HepG2 (cell line): ENCODE measurements at regions not wholly inside any gene's neighbourhood (a gene's known extent, or its start where the extent isn't known, plus 50 kb on each side); places are given as distances from the start of the nearest gene placed in this dataset.

Experiments
- ATAC-seq: fragments of 200-7000 bp; cut with Tn5 transposase; 3 replicates; pipeline ENCODE4 v1.9.1; 2020; ENCODE audit warnings: mild to moderate bottlenecking, moderate library complexity
- BruUV-seq: library from RNA; stranded (reverse); fragments of 400-500 nt; replicated peaks from 2 replicates; lab custom pipeline; 2021; lab: Mats Ljungman, UMichigan
- CTCF ChIA-PET: fragments of 300-600 bp; formaldehyde crosslinking; extraction: SDS; loops from one replicate; lab custom pipeline; 2021; ENCODE audit warnings: low total read pairs, inconsistent platforms, low intra/inter-chr PET ratio; lab: Yijun Ruan, JAX
- POLR2A ChIA-PET: fragments of 350-600 bp; sonication (Branson Sonifier 250); formaldehyde crosslinking; loops from one replicate; lab custom pipeline; 2020; ENCODE audit warnings: antibody characterized with exemption, inconsistent platforms; lab: Yijun Ruan, JAX
- DNase-seq: peaks from one replicate; pipeline ENCODE4 v3.0.0-alpha.2; 2015; ENCODE audit warnings: low spot score
- FAIRE-seq: peaks from 3 replicates; lab custom pipeline; 2011; peaks lifted over from hg19 to GRCh38; lab: Jason Lieb, UNC
- H2AFZ ChIP-seq: one replicate; pipeline ENCODE4 v1.6.1; 2011; ENCODE audit warnings: low read length, inconsistent platforms
- H3K27ac ChIP-seq: fragments of 300-600 bp; 3 replicates; pipeline ENCODE4 v1.8.0; 2011; ENCODE audit warnings: mixed run types, mild to moderate bottlenecking, mixed read lengths, low read length, inconsistent platforms; ENCODE audit not compliant: insufficient read depth; ENCODE audit errors: extremely low read length
- H3K27me3 ChIP-seq, 2 experiments: fragments of 200-600 bp in 1 of 2; 2 replicates in 1 of 2; 3 replicates in 1 of 2; pipeline versions ENCODE4 v1.6.0 to v1.8.0; 2011; ENCODE audit warnings: low read length in 2 of 2, mild to moderate bottlenecking in 2 of 2, moderate library complexity in 2 of 2, inconsistent platforms in 1 of 2; ENCODE audit not compliant: insufficient read depth in 2 of 2, control insufficient read depth in 1 of 2
- H3K36me3 ChIP-seq, 2 experiments: fragments of 200-600 bp in 1 of 2; replicated peaks in 1 of 2; 2 replicates in 1 of 2; 3 replicates in 1 of 2; pipeline versions ENCODE4 v1.5.1 to v1.8.0; 2011; ENCODE audit warnings: low read length in 2 of 2, inconsistent platforms in 1 of 2; ENCODE audit not compliant: insufficient read depth in 2 of 2, control insufficient read depth in 1 of 2
- H3K4me1 ChIP-seq: 2 replicates; pipeline ENCODE4 v1.5.1; 2012; ENCODE audit warnings: low read length, inconsistent platforms; ENCODE audit not compliant: insufficient read depth
- H3K4me2 ChIP-seq: 2 replicates; pipeline ENCODE4 v1.6.0; 2011; ENCODE audit warnings: low read depth, low read length, inconsistent platforms
- H3K4me3 ChIP-seq, 3 experiments: fragments of 200-600 bp in 1 of 3; sonication (generic), shearing (Covaris generic) in 1 of 3; replicated peaks in 1 of 3; 2 replicates each; pipeline ENCODE4 v1.5.1; 2011 to 2016; ENCODE audit warnings: low read length in 3 of 3, inconsistent platforms in 2 of 3, low read depth in 2 of 3, mild to moderate bottlenecking in 2 of 3, control low read depth in 1 of 3, mixed read lengths in 1 of 3; ENCODE audit not compliant: insufficient read depth in 1 of 3
- H3K79me2 ChIP-seq: one replicate; pipeline ENCODE4 v1.6.1; 2011; ENCODE audit warnings: low read length, inconsistent platforms; ENCODE audit not compliant: insufficient read depth
- H3K9ac ChIP-seq: 2 replicates; pipeline ENCODE4 v1.6.0; 2011; ENCODE audit warnings: mild to moderate bottlenecking, low read depth, low read length, inconsistent platforms; ENCODE audit not compliant: insufficient read depth
- H3K9me3 ChIP-seq: 2 replicates; pipeline ENCODE4 v1.5.1; 2012; ENCODE audit warnings: mild to moderate bottlenecking, low read length
- H4K20me1 ChIP-seq: 2 replicates; pipeline ENCODE4 v1.6.0; 2011; ENCODE audit warnings: inconsistent platforms, mild to moderate bottlenecking, low read length, moderate library complexity; ENCODE audit not compliant: insufficient read depth
- AHDC1 ChIP-seq: sonication (generic); formaldehyde crosslinking; IDR thresholded peaks from 2 replicates; pipeline ENCODE4 v1.5.1; 2020; ENCODE audit warnings: mild to moderate bottlenecking, missing genetic modification reagents, borderline replicate concordance
- ARHGAP35 ChIP-seq: sonication (generic); formaldehyde crosslinking; IDR thresholded peaks from 2 replicates; pipeline ENCODE4 v1.9.0; 2022; ENCODE audit warnings: mild to moderate bottlenecking, inconsistent platforms, moderate library complexity, missing genetic modification reagents, borderline replicate concordance
- FOXA1 ChIP-seq, 2 experiments: fragments of 450-650 bp in 1 of 2; sonication (generic) in 1 of 2; formaldehyde crosslinking in 1 of 2; IDR thresholded peaks; 2 replicates each; pipeline versions ENCODE4 v1.4.0 to v1.6.1; 2016 to 2020; ENCODE audit warnings: missing genetic modification reagents in 1 of 2
- JUND ChIP-seq: sonication (generic); formaldehyde crosslinking; IDR thresholded peaks from 2 replicates; pipeline ENCODE4 v1.8.0; 2022; ENCODE audit warnings: mild to moderate bottlenecking, missing genetic modification reagents
- PRPF4 ChIP-seq: fragments of 200-400 bp; formaldehyde crosslinking; IDR thresholded peaks from 2 replicates; pipeline ENCODE4 v1.6.1; 2016; ENCODE audit warnings: low read length, low read depth; ENCODE audit not compliant: poor library complexity, severe bottlenecking
- RFX1 ChIP-seq: fragments of 450-650 bp; IDR thresholded peaks from 2 replicates; pipeline ENCODE4 v1.6.1; 2017
- SNAI1 ChIP-seq: sonication (generic); formaldehyde crosslinking; IDR thresholded peaks from 2 replicates; pipeline ENCODE4 v1.5.0; 2020; ENCODE audit warnings: mild to moderate bottlenecking, missing genetic modification reagents, borderline replicate concordance
- SP140L ChIP-seq: sonication (generic); formaldehyde crosslinking; IDR thresholded peaks from 2 replicates; pipeline ENCODE4 v1.4.0; 2020; ENCODE audit warnings: missing genetic modification reagents, borderline replicate concordance
- YY1 ChIP-seq: IDR thresholded peaks from 2 replicates; pipeline ENCODE4 v1.6.1; 2011; ENCODE audit warnings: low read length, low read depth, moderate library complexity, mild to moderate bottlenecking; ENCODE audit not compliant: insufficient read depth, insufficient replicate concordance
- ZNF180 ChIP-seq: sonication (generic); formaldehyde crosslinking; IDR thresholded peaks from 2 replicates; pipeline ENCODE4 v1.4.0; 2020; ENCODE audit warnings: low read depth, missing genetic modification reagents, borderline replicate concordance
- ZNF333 ChIP-seq: sonication (generic); formaldehyde crosslinking; IDR thresholded peaks from 2 replicates; pipeline ENCODE4 v1.4.0; 2020; ENCODE audit warnings: mild to moderate bottlenecking, missing genetic modification reagents, borderline replicate concordance
- ZNF451 ChIP-seq: sonication (generic); formaldehyde crosslinking; IDR thresholded peaks from 2 replicates; pipeline ENCODE4 v1.5.0; 2020; ENCODE audit warnings: mild to moderate bottlenecking, missing genetic modification reagents
- ZNF563 ChIP-seq: sonication (generic); formaldehyde crosslinking; IDR thresholded peaks from 2 replicates; pipeline ENCODE4 v1.8.0; 2022; ENCODE audit warnings: mild to moderate bottlenecking, moderate library complexity, missing genetic modification reagents
- ZNF775 ChIP-seq: sonication (generic); formaldehyde crosslinking; IDR thresholded peaks from 2 replicates; pipeline ENCODE4 v1.4.0; 2020; ENCODE audit warnings: missing genetic modification reagents, mild to moderate bottlenecking, moderate library complexity, borderline replicate concordance
- ZNF879 ChIP-seq: sonication (generic); formaldehyde crosslinking; IDR thresholded peaks from 2 replicates; pipeline ENCODE4 v1.8.1; 2023; ENCODE audit warnings: missing genetic modification reagents
- WGBS: methylation state at CpG from one replicate; pipeline ENCODE4 v1.1.6; 2017; ENCODE audit warnings: low lambda C conversion rate; 5-methylcytosine and 5-hydroxymethylcytosine counted together
- in situ Hi-C: cut with HindIII; loops from 2 replicates; pipeline ENCODE4 v1.10.0; 2017; ENCODE audit warnings: low pct_unique_long_range_greater_than_20kb; ENCODE audit not compliant: extremely low pct_ligation_motif_present
- intact Hi-C: fragments of 100-400 bp; cut with micrococcal nuclease; formaldehyde crosslinking; loops from one replicate; pipeline ENCODE4 v1.10.0; 2022; ENCODE audit not compliant: unreplicated experiment

- Histone ChIP-seq H3K4me2 (no peak overlapping the region), H3K36me3 (no peaks in the 10 kb centered on the region), H3K4me1 (no peaks in the 10 kb centered on the region), H3K27ac (no peak overlapping the region), H3K4me3 (no peak overlapping the region), H3K9me3 (peaks cover 4% of the 10 kb centered on the region; the same call in 1 of the 2 replicates), H3K27me3 (no peaks in the 10 kb centered on the region), H2AFZ (no peak overlapping the region), H4K20me1 (no peaks in the 10 kb centered on the region), H3K79me2 (no peaks in the 10 kb centered on the region), H3K9ac (no peak overlapping the region)
- WGBS: 16% methylated on average over 10 of the region's 10 CpGs
- in situ Hi-C loops (no loop called here), intact Hi-C loops (no loop called here)
- DNase-seq (no peak), FAIRE-seq (no peak), ATAC-seq (no peak)
- no TSS peak for BruUV-seq
- TF ChIP-seq ZNF180 (CRISPR knock-in tag): no peak
- TF ChIP-seq ZNF775: no peak
- TF ChIP-seq ARHGAP35 (CRISPR knock-in tag): no peak
- no peak for TF ChIP-seq RFX1
- TF ChIP-seq ZNF333 (CRISPR knock-in tag): no peak
- no peak for TF ChIP-seq SNAI1
- no peak for TF ChIP-seq PRPF4
- TF ChIP-seq ZNF563: no peak
- no peak for TF ChIP-seq ZNF451
- TF ChIP-seq ZNF879 (CRISPR knock-in tag): no peak
- POLR2A ChIA-PET: no interaction called here
- CTCF ChIA-PET: no interaction called here
Observed at GRCh38 chr5:2489306-2489705, 262.2 kb downstream of the IRX2 start.

GRCh38 chr5:2488593-2488992 lies 262.9 kb downstream of the IRX2 start:
- FAIRE-seq: no peak
- Histone ChIP-seq H3K4me2 (no peak overlapping the region), H4K20me1 (no peaks in the 10 kb centered on the region), H3K36me3 (no peaks in the 10 kb centered on the region), H3K79me2 (no peaks in the 10 kb centered on the region), H3K27ac (no peak overlapping the region), H3K9ac (no peak overlapping the region), H3K4me1 (no peaks in the 10 kb centered on the region), H3K9me3 (peaks cover 6% of the 10 kb centered on the region; the same call in 1 of the 2 replicates), H2AFZ (no peak overlapping the region), H3K27me3 (no peaks in the 10 kb centered on the region), H3K4me3 (no peak overlapping the region)
- ATAC-seq: no peak
- CTCF ChIA-PET: no interaction called here
- WGBS: 31% methylated on average over 9 of the region's 9 CpGs
- intact Hi-C loops (no loop called here), in situ Hi-C loops (no loop called here)
- no TSS peak for BruUV-seq
- POLR2A ChIA-PET: no interaction called here
- no peak for DNase-seq
- TF ChIP-seq JUND: no peak
- TF ChIP-seq AHDC1 (CRISPR knock-in tag): no peak
- TF ChIP-seq SP140L: no peak
- TF ChIP-seq YY1: no peak
- no peak for TF ChIP-seq FOXA1 (IDR thresholded peaks at IDR 0.05)
- no peak for TF ChIP-seq FOXA1 (CRISPR knock-in tag; IDR thresholded peaks at IDR 0.05)
